GM21367 (cell line): ENCODE measurements at regions not wholly inside any gene's neighbourhood (a gene's known extent, or its start where the extent isn't known, plus 50 kb on each side); places are given as distances from the start of the nearest gene placed in this dataset.
"Not testable (repeated sequence)": the region's sequence is repeated elsewhere in the genome, so short reads cannot be mapped to it uniquely, and the experiment has no call there.

ENCODE experiments used
- ATAC-seq: cut with Tn5 transposase; IDR thresholded peaks from one replicate; pipeline ENCODE4 v1.9.1; 2021; ENCODE audit not compliant: unreplicated experiment

DNA sequence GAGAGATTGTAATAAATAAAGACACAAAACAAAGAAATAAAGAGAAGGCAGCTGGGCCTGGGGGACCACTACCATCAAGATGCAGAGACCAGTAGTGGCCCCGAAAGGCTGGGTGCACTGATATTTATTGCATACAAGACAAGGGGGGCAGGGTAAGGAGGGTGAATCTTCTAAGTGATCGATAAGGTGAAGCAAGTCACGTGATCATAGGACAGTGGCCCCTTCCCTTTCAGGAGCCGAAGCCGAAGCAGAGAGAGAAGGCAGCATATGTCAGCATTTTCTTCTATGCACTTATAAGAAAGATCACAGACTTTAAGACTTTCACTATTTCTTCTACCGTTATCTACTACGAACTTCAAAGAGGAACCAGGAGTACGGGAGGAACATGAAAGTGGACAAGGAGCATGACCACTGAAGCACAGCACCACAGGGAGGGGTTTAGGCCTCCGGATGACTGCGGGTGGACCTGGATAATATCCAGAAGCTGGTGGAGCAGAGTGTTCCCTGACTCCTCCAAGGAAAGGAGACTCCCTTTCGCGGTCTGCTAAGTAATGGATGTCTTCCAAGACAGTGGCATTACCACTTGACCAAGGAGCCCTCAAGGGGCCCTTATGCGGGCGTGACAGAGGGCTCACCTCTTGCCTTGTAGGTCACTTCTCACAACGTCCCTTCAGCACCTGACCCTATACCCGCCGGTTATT, 126.4 kb downstream of the RBM46 start:
- not testable (repeated sequence) for ATAC-seq

DNA sequence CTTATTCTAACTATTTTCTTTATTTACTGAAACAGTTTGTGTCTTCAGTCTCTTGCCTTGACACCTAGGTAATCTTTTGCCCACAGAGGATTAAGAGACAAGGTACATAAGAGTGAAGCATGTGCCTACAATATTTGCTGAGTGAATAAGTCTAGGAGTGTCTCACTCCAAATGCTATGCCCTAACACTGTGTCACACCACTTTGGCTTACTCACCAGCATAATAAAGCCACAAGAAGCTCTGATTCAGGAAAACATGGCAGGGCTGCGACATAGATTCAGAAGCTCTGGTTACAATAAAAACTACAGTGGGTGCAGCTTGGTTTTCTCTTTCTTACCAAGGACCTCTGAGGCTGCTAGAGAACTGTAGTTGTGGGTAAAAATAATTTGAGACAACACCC, 127.1 kb downstream of the RBM46 start:
- ATAC-seq: no peak

DNA sequence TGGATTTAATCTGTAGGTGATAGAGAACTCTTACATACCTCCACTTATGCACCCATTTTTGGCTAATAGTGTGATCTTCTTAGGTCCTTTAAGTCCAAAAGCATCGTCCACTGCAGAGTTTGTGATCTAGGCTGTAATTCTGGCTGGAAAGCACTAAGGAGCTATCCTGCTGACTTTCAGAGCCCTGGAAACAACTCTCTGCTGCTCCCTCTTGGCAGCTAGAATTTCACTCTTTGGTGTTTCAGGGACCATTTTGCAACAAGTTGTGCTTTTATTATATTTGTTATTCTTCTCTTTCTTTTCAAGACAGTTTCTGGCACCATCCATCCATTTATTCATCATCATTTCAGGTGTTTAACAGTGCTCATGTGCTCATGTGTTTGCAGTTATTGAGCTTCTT, 130.0 kb downstream of the RBM46 start:
- ATAC-seq: no peak

DNA sequence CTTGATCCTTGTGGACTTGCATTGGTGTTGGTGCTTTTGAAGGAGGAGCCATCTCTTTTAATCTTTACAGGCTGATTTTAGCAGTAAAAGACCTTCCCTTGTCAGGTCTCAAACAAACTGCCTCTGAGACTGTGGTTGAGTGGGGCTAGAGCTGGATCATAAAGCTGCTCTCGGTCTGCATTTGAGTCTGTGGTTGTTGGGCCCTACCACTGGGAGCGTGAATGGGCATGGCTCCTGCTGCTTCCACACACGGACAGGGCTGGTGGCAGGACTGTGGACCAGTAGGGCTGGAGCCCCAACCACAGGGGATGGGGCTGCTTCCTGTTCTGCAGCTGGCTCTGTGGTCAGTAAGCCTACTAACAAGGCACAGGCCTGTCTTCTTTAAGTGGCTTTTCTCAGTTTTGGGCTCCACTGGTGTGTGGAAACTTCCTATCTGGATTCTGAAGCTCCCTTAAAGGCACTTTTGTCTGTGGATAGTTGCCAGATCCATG, 130.6 kb downstream of the RBM46 start:
- no peak for ATAC-seq

DNA sequence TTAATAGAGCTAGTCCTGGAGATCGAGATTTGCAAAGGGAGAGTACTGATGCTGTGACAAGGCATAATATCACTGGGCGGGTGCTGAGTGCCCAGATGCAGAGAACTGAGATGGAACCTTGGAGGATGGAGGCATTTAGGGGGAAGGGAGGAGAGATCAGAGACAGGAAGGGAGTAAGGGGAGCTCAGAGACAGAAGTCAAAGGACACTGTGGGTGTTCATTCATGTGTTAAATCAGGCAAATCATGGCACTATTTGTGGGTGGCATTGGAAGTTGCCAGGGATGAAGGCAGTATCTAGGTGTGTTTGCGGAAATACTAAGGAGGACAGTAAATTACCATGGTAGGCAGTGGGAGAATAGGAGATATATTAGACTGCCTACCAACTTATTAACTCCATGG, 135.0 kb downstream of the RBM46 start:
- ATAC-seq: no peak

DNA sequence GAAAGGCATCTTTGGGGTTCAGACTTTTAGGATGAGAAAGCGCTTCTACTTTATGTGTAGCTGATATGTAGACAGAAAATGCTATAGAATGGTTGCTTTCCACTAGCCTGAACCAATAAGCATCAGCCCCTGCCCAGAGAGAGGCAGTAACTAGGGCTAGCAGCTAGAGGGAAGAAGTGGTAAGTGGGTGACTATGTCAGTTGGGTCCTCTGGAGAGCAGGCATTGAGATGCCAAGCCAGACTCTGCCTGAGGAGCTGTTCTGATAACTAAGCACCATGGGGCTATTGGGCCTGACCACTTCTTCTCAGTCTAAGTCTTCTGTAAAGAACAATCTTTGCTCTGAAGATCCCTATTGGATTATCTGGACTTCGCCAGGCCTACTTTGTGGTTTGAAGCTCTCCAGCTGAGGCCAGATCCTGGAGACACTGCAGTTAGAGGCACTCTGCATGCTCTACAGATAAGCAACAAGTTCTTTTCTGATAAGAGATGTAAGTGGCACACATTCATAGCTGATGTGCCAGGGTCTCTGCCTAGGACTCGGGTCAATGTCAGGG, 146.1 kb downstream of the RBM46 start:
- ATAC-seq: no peak

DNA sequence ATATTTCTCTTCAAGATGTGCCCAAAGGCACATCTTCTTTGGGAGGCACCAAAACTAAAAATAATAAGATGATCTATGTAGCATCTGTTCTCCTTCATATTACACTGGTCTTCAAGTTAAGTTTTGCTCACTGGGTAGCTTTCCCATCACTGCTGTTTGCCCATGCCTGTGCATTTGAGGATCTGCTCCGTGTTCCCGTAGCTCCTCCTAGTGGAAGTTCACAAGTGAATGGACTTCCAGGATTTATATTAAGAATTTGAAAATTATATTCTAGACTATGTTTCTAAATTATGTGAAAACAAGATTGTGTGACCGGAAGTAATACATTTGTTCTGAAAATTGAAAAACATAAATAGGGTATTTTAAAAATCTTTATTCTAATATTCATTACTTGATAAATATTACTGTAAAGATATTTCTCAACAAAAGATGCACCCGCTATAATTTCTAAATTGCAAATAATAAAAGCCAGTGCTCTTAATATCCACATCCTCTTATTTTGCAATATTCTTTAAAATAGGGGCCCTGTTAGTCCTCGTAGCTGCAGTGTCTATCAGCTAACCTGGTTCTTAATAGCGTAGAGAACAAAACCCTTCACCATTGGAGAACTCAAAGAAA, 147.7 kb downstream of the RBM46 start:
- no peak for ATAC-seq

DNA sequence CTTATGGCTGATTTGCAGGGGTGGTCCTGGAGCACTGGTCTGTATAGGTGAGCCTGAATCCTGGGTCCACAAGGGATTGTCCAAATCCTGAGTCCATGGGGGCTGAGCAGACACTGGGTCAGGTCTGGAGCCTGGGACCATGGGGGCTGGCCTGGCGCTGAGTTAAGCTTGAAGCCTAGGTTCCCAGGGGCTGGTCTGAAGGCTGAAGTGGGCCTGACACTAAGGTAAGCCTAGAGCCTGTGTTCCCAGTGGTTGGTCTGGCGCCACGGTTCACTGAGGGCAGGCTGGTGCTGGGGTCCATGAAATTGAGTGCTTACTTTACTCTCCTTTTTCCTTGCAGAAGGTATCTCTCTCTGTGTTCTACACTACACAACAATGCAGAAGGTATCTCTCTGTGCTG, 155.8 kb downstream of the RBM46 start:
- ATAC-seq: no peak

DNA sequence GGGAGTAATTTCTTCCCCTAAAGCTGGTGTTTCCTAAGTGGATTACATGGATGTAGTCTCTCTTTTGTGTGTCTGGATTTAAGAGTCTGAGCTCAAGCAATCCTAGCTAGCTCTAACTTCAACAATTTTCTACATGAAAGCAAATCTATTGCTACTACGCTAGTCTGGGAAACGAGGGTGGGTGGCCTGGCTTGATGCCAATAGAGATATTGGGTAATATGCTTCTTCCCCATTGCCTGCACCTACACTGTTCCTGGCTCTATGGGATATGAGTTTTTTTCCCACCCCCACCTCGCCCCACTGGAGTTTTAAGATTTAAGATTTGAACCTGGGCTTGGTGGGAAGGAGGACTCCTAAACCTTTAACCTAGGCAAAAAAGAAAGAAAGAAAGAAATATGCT, 158.8 kb downstream of the RBM46 start:
- ATAC-seq: no peak

DNA sequence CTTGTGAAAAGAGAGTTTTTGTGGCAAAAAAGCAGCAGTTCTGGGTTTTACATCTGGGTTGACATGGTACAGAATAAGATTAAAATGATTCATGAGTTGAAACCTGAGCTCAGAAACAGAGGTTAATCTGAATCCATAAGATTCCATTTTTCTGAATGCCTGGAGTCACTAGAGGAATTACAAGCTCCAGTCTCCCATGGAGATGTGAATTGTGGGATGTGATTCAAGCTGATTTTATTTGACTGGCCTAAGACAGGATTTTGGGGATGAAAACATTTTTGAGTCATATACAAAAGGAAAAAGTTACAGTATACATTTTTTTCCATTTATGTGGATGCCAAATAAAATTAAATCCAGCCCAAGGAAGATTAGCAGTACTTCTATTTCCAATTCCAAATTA, 161.1 kb downstream of the RBM46 start:
- no peak for ATAC-seq

DNA sequence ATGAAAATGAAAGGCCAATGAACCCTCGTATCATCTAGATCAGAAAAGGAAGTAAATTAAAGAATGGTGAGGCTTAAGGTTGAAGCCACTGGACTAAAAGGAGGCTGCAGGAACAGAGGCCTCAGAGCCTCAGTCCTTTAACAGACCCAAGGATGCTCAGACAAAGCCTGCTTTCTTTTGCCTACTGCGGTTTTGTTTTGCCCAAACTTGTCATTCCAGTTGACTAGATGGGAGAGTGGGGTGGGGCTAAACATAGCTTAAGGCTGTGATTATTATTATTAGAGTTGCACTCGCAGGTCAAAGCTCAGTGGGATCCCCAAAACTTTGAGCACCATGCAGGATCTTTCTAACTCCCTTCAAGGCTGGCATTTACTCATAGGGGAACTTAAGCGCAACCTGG, 163.9 kb downstream of the RBM46 start:
- no peak for ATAC-seq

DNA sequence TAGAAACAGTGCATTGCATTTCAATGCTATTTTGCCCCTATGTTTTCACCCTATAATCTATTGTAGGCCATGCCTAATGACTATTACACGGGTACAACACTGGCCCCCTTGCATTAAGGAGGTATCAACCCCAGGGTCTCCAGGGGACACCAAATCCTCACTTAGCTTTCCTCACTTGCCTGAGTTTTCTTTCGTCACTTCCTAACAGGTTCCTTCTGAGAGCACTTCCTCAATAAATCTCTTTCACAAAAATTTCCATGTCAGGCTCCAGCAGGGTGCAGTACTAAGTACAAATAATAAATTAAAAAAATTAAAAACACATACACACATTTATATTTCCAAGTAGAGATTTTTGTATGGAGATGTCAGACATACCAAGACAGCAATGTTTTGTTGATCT, 165.0 kb downstream of the RBM46 start:
- ATAC-seq: no peak

DNA sequence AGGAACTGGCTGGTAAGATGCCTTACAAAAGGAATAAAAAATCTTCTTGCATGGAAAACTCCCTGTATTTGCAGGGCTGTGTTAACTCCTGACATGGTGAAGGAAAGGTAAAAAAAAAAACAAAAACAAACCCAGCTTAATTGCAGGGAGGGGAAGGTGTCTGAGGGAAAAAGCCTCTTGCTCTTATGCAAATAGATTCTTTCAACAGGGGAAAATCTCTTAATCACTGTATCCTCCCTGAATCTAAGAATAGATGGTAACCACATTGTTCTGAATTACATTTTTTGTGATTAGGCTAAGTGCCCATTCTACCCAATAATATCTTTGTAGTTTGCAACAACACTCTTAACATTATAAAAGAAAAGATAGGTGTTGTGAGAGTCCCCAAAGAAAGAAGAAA, 172.6 kb downstream of the RBM46 start:
- no peak for ATAC-seq

DNA sequence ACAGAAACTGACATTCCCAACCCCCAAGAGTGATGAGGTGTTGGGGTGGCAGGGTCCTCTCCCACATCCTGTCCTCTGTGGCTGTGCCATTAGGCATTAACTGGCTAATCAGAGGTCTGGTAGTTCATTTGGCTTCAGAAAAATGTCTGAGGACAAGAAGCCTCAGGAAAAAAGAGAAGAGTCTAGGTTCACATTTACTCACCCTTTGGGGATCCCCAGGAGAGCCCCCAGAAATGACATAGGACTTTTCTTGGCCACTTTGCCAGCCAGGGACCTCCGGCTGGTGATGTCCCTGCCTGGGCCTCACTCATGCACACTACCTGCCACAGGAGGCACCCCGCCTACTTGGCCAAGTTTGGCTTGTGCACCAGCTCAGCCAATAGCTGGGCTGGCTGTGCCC, 173.0 kb downstream of the RBM46 start:
- no peak for ATAC-seq

DNA sequence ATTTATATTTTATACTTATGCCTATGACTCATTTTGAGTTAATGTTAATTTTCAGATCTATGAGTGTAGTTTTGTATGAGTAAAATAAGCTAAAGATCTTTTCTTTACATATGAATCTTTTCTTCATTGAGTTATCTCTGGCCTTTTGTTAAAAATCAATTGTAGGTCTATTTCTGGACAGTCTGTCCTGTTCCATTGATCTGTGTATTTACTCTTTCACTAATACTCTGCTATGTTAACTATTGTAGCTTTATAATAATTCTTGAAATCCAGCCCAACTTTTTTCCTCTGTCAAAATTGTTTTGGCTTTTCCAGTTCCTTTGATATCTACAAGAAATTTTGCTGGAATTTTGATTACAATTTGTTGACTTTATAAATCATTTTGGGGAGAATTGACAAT, 177.0 kb downstream of the RBM46 start:
- ATAC-seq: no peak

DNA sequence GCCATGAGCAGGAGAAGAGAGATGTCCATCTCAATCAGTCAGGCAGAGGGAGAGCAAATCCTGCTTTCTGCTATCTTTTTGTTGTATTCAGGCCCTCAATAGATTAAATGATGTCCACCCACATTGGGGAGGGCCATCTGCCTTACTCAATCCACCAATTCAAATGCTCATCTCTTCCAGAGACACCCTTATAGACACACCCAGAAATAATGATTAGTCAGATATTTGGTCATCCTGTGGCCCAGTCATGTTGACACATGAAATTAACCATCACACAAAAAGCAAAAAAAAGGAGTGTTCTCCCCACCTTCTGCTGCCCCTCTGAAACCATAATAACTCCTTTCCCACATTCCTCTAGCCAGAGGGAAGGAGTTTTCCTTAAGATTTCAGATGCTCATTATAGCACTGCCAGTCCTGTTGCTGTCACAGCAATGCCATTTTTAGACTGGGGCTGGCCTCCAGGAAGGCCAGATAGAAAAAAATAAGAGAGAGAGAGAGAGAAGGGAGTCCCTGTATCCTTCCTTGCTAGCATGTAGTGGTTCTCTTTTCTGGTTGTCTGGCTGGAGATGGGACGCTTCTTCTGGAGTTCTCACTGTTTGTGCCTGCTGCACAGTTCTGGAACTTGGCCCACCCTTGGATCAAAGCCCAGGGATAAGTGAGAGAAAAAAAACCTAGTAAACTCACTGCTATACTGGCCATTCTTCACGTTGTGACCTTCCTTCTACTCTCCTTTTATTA, 177.7 kb downstream of the RBM46 start:
- ATAC-seq: no peak

DNA sequence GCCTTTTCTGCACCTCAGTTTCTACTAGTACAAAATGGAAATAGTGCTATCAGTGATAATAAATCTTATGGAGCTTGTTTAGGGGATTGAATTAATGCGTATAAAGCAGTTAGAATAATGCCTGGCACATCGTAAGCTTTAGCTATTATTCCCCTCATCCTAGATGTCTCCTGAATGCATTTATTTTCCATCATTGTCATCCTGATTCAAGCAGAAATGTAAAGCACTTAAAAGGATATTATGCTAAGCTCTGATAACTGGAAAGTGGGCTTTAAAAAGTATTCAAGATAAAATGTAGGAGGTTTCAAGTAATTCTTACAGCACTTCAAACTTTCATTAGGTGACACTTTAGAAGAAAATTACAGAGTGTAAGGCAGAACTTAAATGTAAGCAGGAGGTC, 178.7 kb downstream of the RBM46 start:
- ATAC-seq: no peak

DNA sequence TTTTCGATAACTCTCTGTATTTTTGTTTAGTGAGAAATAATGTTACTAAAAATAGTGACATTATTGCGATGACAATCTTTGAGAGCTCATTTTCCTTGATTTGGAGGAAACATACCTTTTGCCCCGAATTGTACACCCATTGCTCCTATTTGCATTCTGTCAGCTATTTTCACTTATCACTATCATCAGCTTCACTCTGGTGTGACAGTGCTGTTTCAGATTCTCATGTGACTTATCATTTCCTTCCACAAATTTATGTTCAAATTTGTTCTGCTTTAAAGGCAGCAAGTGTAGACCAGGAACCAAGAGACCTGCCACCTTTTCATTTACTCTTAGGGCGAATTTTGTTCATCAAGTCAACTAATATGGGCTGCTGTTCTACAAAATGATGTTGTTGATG, 179.4 kb downstream of the RBM46 start:
- peak; percentile 42 for ATAC-seq

DNA sequence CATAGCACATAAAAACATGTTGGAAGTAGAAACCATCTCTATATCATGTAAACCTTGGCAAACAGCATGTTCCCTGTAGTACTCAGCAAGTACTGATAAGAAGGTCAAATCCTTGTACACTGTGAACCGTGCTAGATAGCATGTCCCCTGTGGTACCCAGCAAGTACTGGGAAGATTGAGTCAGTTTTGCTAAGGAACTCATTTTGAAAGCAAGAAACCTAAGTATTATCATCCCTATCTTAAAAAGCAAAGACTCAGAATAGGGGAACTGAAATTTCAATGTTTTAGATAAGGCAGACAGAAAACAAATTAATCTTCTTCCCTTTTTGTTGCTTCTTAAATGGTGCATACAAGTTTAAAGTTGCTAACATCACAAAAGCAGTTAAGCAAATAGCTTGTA, 180.2 kb downstream of the RBM46 start:
- peak; percentile 94 for ATAC-seq

DNA sequence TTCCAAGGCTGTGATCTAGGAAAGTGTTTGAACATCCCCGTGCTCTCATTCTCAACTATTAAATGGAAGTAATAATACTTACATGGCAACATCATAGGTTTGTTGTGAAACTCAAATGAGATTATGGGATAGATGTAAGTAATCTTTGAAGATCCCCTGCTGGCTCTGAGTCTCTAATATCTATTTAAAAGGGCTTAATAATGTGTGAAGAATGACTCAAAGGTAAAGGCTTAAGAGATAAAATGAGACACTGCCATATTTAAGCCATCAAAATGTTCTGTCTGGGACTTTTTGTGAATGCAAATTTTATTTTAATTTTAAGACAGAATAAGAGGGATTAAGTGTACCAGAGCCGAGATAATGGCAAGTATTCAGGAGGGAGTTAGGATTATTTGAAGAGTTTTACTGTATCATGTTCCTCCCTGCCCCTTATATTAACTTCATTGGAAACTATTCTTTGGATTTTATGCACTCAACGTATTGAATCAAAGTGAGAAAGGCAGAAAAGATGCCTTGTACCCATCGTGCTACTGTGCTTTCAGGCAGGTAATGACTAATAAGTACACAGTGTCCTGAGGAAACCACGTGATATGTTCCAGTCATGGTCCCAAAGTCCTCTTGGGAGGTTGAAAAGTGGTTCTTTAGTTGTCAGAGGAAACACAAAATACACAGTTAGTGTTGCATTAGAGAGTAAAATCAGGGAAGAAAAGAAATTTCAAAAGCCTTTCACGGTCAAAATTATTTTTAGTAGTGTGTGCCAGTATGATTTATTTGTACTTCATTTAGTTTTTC, 192.4 kb downstream of the RBM46 start:
- ATAC-seq: no peak

DNA sequence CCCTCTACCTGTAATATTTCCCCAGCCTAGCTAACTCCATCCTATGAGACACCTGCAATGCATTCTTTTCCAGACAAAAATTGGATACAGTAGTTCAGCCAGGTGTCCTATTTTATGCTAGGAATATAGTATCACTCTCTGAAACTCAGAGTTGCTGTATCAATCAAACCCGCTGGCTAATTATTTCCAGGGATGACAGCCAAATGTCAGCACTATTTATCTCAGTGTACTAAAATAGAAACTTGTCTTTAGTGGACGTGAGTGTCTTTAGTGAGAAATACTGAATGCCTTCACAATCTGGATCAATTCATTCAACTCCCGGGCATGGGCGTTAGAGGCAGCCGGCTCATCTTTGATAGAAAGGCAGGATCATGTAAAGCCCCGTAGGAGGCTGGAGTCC, 196.2 kb downstream of the RBM46 start:
- no peak for ATAC-seq
